ENCODE measurements at regions not wholly inside any gene's neighbourhood (a gene's known extent, or its start where the extent isn't known, plus 50 kb on each side); places are given as distances from the start of the nearest gene placed in this dataset.

- no peak for TF ChIP-seq CTCF (IDR thresholded peaks at IDR 0.05; ENCODE audit: borderline replicate concordance, extremely low read depth, insufficient read depth)
- no peak overlapping the region for H3K27ac ChIP-seq (ENCODE audit: low read depth in 2 of 2, low read length in 2 of 2)
- H3K4me3 ChIP-seq (ENCODE audit: low read length in 3 of 3), result no peak overlapping the region
- intact Hi-C loops (cut with DNase I), result no loop called here
- H3K4me1 ChIP-seq (ENCODE audit: control insufficient read depth in 2 of 3, insufficient read depth in 2 of 3, low read depth in 1 of 3, low read length in 3 of 3), result no peaks in the 10 kb centered on the region
- FAIRE-seq (no peak), DNase-seq (peak in 1 of 5 donors; percentile 40)
- H3K9me3 ChIP-seq (ENCODE audit: control insufficient read depth in 2 of 3, insufficient read depth in 1 of 3, low read length in 3 of 3), result no peaks in the 10 kb centered on the region
- no peaks in the 10 kb centered on the region for H3K27me3 ChIP-seq (ENCODE audit: control insufficient read depth, insufficient read depth, low read length)
- H3K36me3 ChIP-seq (ENCODE audit: control insufficient read depth in 2 of 3, insufficient read depth in 3 of 3, low read length in 3 of 3), result no peaks in the 10 kb centered on the region
- no peak overlapping the region for H3K9ac ChIP-seq (ENCODE audit: low read length in 3 of 3)
Observed at GRCh38 chr2:192828175-192828574, 633.4 kb upstream of the TMEFF2 start.

- H3K36me3 ChIP-seq (ENCODE audit: control insufficient read depth in 2 of 3, insufficient read depth in 3 of 3, low read length in 3 of 3), result no peaks in the 10 kb centered on the region
- H3K4me1 ChIP-seq (ENCODE audit: control insufficient read depth in 2 of 3, insufficient read depth in 2 of 3, low read depth in 1 of 3, low read length in 3 of 3), result no peaks in the 10 kb centered on the region
- DNase-seq (peak in 1 of 5 donors; percentile 47), FAIRE-seq (no peak)
- no peak overlapping the region for H3K27ac ChIP-seq (ENCODE audit: low read depth in 2 of 2, low read length in 2 of 2)
- no peaks in the 10 kb centered on the region for H3K27me3 ChIP-seq (ENCODE audit: control insufficient read depth, insufficient read depth, low read length)
- intact Hi-C loops (cut with DNase I), result no loop called here
- H3K4me3 ChIP-seq (ENCODE audit: low read length in 3 of 3), result no peak overlapping the region
- no peak overlapping the region for H3K9ac ChIP-seq (ENCODE audit: low read length in 3 of 3)
- no peaks in the 10 kb centered on the region for H3K9me3 ChIP-seq (ENCODE audit: control insufficient read depth in 2 of 3, insufficient read depth in 1 of 3, low read length in 3 of 3)
- no peak for TF ChIP-seq CTCF (IDR thresholded peaks at IDR 0.05; ENCODE audit: borderline replicate concordance, extremely low read depth, insufficient read depth)
Observed at GRCh38 chr2:192827735-192828134, 633.0 kb upstream of the TMEFF2 start.

- FAIRE-seq, result no peak
- no peak overlapping the region for H3K9ac ChIP-seq (ENCODE audit: low read length in 3 of 3)
- no peaks in the 10 kb centered on the region for H3K27me3 ChIP-seq (ENCODE audit: control insufficient read depth, insufficient read depth, low read length)
- H3K36me3 ChIP-seq (ENCODE audit: control insufficient read depth in 2 of 3, insufficient read depth in 3 of 3, low read length in 3 of 3), result no peaks in the 10 kb centered on the region
- intact Hi-C loops (cut with DNase I), result no loop called here
- no peaks in the 10 kb centered on the region for H3K4me1 ChIP-seq (ENCODE audit: control insufficient read depth in 2 of 3, insufficient read depth in 2 of 3, low read depth in 1 of 3, low read length in 3 of 3)
- no peak overlapping the region for H3K27ac ChIP-seq (ENCODE audit: low read depth in 2 of 2, low read length in 2 of 2)
- no peak overlapping the region for H3K4me3 ChIP-seq (ENCODE audit: low read length in 3 of 3)
- TF ChIP-seq CTCF (IDR thresholded peaks at IDR 0.05; ENCODE audit: borderline replicate concordance, extremely low read depth, insufficient read depth), result no peak
- H3K9me3 ChIP-seq (ENCODE audit: control insufficient read depth in 2 of 3, insufficient read depth in 1 of 3, low read length in 3 of 3), result peaks cover 0 to 4% (median 0%) of the 10 kb centered on the region in 3 donors
- no peak for DNase-seq
Observed at GRCh38 chr2:192814376-192814775, 619.6 kb upstream of the TMEFF2 start.

GRCh38 chr2:192813341-192813740 is 618.6 kb upstream of the TMEFF2 start:
- no peaks in the 10 kb centered on the region for H3K36me3 ChIP-seq (ENCODE audit: control insufficient read depth in 2 of 3, insufficient read depth in 3 of 3, low read length in 3 of 3)
- no peaks in the 10 kb centered on the region for H3K4me1 ChIP-seq (ENCODE audit: control insufficient read depth in 2 of 3, insufficient read depth in 2 of 3, low read depth in 1 of 3, low read length in 3 of 3)
- intact Hi-C loops (cut with DNase I), result no loop called here
- H3K27ac ChIP-seq (ENCODE audit: low read depth in 2 of 2, low read length in 2 of 2), result no peak overlapping the region
- H3K9me3 ChIP-seq (ENCODE audit: control insufficient read depth in 2 of 3, insufficient read depth in 1 of 3, low read length in 3 of 3), result no peaks in the 10 kb centered on the region
- DNase-seq (no peak), FAIRE-seq (no peak)
- no peaks in the 10 kb centered on the region for H3K27me3 ChIP-seq (ENCODE audit: control insufficient read depth, insufficient read depth, low read length)
- no peak overlapping the region for H3K9ac ChIP-seq (ENCODE audit: low read length in 3 of 3)
- TF ChIP-seq CTCF (IDR thresholded peaks at IDR 0.05; ENCODE audit: borderline replicate concordance, extremely low read depth, insufficient read depth), result no peak
- no peak overlapping the region for H3K4me3 ChIP-seq (ENCODE audit: low read length in 3 of 3)
